ENCODE measurements at regions not wholly inside any gene's neighbourhood (a gene's known extent, or its start where the extent isn't known, plus 50 kb on each side); places are given as distances from the start of the nearest gene placed in this dataset.

- TF ChIP-seq ZFP3 (tag by site-specific recombination; IDR thresholded peaks at IDR 0.05; ENCODE audit: low read depth), result no peak
- no peak for TF ChIP-seq ZNF501 (tag by site-specific recombination; IDR thresholded peaks at IDR 0.05)
Measured at GRCh38 chr4:36692586-36692985, 411.2 kb downstream of the DTHD1 start (continued).

- no peak overlapping the region for H3K4me3 ChIP-seq (ENCODE audit: low read depth, low read length)
- H3K9me3 ChIP-seq (ENCODE audit: control insufficient read depth, insufficient read depth, low read depth, low read length), result no peaks in the 10 kb centered on the region
- ChIA-PET POLR2A (no interaction called here), CTCF (no interaction called here)
- no peak overlapping the region for H3K27ac ChIP-seq (ENCODE audit: extremely low read depth, low read depth, low read length)
- TF ChIP-seq KLF7 (tag by site-specific recombination; IDR thresholded peaks at IDR 0.05; ENCODE audit: borderline replicate concordance) (no peak), ZNF10 (tag by site-specific recombination; IDR thresholded peaks at IDR 0.05) (no peak), ZBTB10 (tag by site-specific recombination; IDR thresholded peaks at IDR 0.05) (no peak), ZNF585B (tag by site-specific recombination; IDR thresholded peaks at IDR 0.05) (no peak), ZNF521 (tag by site-specific recombination; IDR thresholded peaks at IDR 0.05) (no peak), GLI4 (tag by site-specific recombination; IDR thresholded peaks at IDR 0.05) (no peak), HOXD13 (CRISPR knock-in tag; IDR thresholded peaks at IDR 0.05; ENCODE audit: borderline replicate concordance) (no peak), SALL2 (tag by site-specific recombination; IDR thresholded peaks at IDR 0.05; ENCODE audit: borderline replicate concordance) (no peak), ZNF596 (tag by site-specific recombination; IDR thresholded peaks at IDR 0.05) (no peak)
- no peaks in the 10 kb centered on the region for H3K36me3 ChIP-seq (ENCODE audit: control insufficient read depth in 2 of 2, insufficient read depth in 1 of 2, low read length in 2 of 2)
- H3K4me1 ChIP-seq (ENCODE audit: control insufficient read depth, insufficient read depth, low read length), result no peaks in the 10 kb centered on the region
Measured at GRCh38 chr4:36702245-36702644, 420.8 kb downstream of the DTHD1 start.

- Histone ChIP-seq H3K36me3 (ENCODE audit: control insufficient read depth in 2 of 2, insufficient read depth in 1 of 2, low read length in 2 of 2) (no peaks in the 10 kb centered on the region), H3K4me1 (ENCODE audit: control insufficient read depth, insufficient read depth, low read length) (no peaks in the 10 kb centered on the region), H3K27ac (ENCODE audit: extremely low read depth, low read depth, low read length) (no peak overlapping the region), H3K4me3 (ENCODE audit: low read depth, low read length) (no peak overlapping the region), H3K9me3 (ENCODE audit: control insufficient read depth, insufficient read depth, low read depth, low read length) (no peaks in the 10 kb centered on the region)
- POLR2A ChIA-PET, result no interaction called here
- CTCF ChIA-PET, result no interaction called here
- TF ChIP-seq ZBTB48 (tag by site-specific recombination; IDR thresholded peaks at IDR 0.05) (no peak), PBX3 (CRISPR knock-in tag; IDR thresholded peaks at IDR 0.05) (no peak), ZNF132 (tag by site-specific recombination; IDR thresholded peaks at IDR 0.05; ENCODE audit: borderline replicate concordance) (no peak), ZNF645 (tag by site-specific recombination; IDR thresholded peaks at IDR 0.05) (no peak), SCRT1 (tag by site-specific recombination; IDR thresholded peaks at IDR 0.05; ENCODE audit: borderline replicate concordance) (no peak), ZFP3 (tag by site-specific recombination; IDR thresholded peaks at IDR 0.05; ENCODE audit: low read depth) (no peak), ZNF600 (tag by site-specific recombination; IDR thresholded peaks at IDR 0.05) (no peak), ZNF658 (tag by site-specific recombination; IDR thresholded peaks at IDR 0.05) (no peak), KLF16 (tag by site-specific recombination; IDR thresholded peaks at IDR 0.05) (no peak), REST (tag by site-specific recombination; IDR thresholded peaks at IDR 0.05) (no peak), ZNF670 (tag by site-specific recombination; IDR thresholded peaks at IDR 0.05; ENCODE audit: low read depth) (no peak), ZNF571 (tag by site-specific recombination; IDR thresholded peaks at IDR 0.05) (no peak), BCL11B (tag by site-specific recombination; IDR thresholded peaks at IDR 0.05; ENCODE audit: low read depth) (no peak), ZNF580 (tag by site-specific recombination; IDR thresholded peaks at IDR 0.05) (no peak), GLI4 (tag by site-specific recombination; IDR thresholded peaks at IDR 0.05) (no peak), ZNF621 (tag by site-specific recombination; IDR thresholded peaks at IDR 0.05) (no peak), ZNF138 (tag by site-specific recombination; IDR thresholded peaks at IDR 0.05; ENCODE audit: borderline replicate concordance) (no peak)
Measured at GRCh38 chr4:36704289-36704688, 422.9 kb downstream of the DTHD1 start.

Data from HEK293 (cell line).